Ovary (tissue), 3 donors: ENCODE measurements at regions not wholly inside any gene's neighbourhood (a gene's known extent, or its start where the extent isn't known, plus 50 kb on each side); places are given as distances from the start of the nearest gene placed in this dataset.

ENCODE experiments used
- POLR2A ChIP-seq: fragments of 450-650 bp; IDR thresholded peaks from one replicate; pipeline ENCODE4 v1.6.1; 2017; ENCODE audit warnings: antibody characterized with exemption, mild to moderate bottlenecking, moderate library complexity
- TF ChIP-seq, protein P1 (sequence below), 3 donors: fragments of 450-650 bp in 2 of 3; fragments of 200-600 bp in 1 of 3; IDR thresholded peaks; one replicate each; pipeline versions ENCODE4 v1.5.1 to v1.8.0; 2016 to 2022; ENCODE audit warnings: antibody characterized with exemption in 3 of 3, mild to moderate bottlenecking in 1 of 3
- donor health status: DM: no; HTN: no; CAD: no.

DNA sequence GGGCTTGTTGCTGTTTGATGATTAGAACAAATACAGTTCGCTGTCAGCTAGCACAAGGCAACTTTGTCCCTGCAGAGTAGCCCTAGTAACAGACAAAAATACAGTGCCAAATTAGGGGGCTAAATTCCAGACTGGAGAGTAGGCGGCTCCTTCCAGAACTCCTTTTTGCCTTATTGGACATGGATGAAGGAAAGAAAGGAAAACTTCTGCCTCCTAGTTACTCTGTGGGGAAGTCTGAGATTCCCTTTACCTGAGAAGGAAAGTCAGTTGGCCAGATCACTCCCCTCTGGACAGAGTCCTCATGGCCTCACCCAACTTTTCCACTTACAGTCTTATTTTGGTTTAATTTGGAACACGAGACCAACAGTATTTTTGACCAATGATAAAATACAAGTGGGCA, 140.5 kb upstream of the ADAMTS3 start:
- TF ChIP-seq, protein P1, sequence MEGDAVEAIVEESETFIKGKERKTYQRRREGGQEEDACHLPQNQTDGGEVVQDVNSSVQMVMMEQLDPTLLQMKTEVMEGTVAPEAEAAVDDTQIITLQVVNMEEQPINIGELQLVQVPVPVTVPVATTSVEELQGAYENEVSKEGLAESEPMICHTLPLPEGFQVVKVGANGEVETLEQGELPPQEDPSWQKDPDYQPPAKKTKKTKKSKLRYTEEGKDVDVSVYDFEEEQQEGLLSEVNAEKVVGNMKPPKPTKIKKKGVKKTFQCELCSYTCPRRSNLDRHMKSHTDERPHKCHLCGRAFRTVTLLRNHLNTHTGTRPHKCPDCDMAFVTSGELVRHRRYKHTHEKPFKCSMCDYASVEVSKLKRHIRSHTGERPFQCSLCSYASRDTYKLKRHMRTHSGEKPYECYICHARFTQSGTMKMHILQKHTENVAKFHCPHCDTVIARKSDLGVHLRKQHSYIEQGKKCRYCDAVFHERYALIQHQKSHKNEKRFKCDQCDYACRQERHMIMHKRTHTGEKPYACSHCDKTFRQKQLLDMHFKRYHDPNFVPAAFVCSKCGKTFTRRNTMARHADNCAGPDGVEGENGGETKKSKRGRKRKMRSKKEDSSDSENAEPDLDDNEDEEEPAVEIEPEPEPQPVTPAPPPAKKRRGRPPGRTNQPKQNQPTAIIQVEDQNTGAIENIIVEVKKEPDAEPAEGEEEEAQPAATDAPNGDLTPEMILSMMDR (IDR thresholded peaks at IDR 0.05), result no peak
- no peak for TF ChIP-seq POLR2A
